Astrocyte (in vitro differentiated cells and primary cell): ENCODE measurements at regions not wholly inside any gene's neighbourhood (a gene's known extent, or its start where the extent isn't known, plus 50 kb on each side); places are given as distances from the start of the nearest gene placed in this dataset.

Experiments
- EZH2 ChIP-seq: IDR thresholded peaks from 2 replicates; pipeline ENCODE4 v1.6.1; 2012; ENCODE audit warnings: mild to moderate bottlenecking, low read length, inconsistent platforms; ENCODE audit not compliant: insufficient read depth
- TF ChIP-seq, protein P1 (sequence below): IDR thresholded peaks from 2 replicates; pipeline ENCODE4 v1.5.1; 2011; ENCODE audit warnings: low read depth, mild to moderate bottlenecking, inconsistent platforms, low read length, moderate library complexity; ENCODE audit not compliant: insufficient read depth

DNA sequence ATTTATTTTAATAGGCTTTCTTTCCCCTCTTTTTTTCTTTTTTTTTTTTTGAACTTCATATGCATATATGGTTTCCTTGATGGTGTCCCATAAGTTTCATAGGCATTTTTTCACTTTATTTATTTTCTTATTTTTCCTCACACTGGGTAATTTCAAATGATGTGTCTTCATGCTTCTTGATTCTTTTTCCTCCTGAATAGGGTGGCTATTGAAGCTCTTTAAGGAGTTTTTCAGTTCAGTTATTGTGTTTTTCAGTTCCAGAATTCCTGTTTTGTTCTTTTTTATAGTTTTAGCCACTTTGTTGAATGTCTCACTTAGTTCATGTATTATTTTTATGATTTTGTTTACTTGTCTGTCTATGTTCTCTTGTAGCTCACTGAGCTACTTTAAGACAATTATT is 273.2 kb downstream of the NFKBIZ start:
- TF ChIP-seq EZH2, result no peak
- TF ChIP-seq, protein P1, sequence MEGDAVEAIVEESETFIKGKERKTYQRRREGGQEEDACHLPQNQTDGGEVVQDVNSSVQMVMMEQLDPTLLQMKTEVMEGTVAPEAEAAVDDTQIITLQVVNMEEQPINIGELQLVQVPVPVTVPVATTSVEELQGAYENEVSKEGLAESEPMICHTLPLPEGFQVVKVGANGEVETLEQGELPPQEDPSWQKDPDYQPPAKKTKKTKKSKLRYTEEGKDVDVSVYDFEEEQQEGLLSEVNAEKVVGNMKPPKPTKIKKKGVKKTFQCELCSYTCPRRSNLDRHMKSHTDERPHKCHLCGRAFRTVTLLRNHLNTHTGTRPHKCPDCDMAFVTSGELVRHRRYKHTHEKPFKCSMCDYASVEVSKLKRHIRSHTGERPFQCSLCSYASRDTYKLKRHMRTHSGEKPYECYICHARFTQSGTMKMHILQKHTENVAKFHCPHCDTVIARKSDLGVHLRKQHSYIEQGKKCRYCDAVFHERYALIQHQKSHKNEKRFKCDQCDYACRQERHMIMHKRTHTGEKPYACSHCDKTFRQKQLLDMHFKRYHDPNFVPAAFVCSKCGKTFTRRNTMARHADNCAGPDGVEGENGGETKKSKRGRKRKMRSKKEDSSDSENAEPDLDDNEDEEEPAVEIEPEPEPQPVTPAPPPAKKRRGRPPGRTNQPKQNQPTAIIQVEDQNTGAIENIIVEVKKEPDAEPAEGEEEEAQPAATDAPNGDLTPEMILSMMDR, result no peak
